ENCODE measurements at regions not wholly inside any gene's neighbourhood (a gene's known extent, or its start where the extent isn't known, plus 50 kb on each side); places are given as distances from the start of the nearest gene placed in this dataset.
"Not testable (repeated sequence)": the region's sequence is repeated elsewhere in the genome, so short reads cannot be mapped to it uniquely, and the experiment has no call there.

DNA sequence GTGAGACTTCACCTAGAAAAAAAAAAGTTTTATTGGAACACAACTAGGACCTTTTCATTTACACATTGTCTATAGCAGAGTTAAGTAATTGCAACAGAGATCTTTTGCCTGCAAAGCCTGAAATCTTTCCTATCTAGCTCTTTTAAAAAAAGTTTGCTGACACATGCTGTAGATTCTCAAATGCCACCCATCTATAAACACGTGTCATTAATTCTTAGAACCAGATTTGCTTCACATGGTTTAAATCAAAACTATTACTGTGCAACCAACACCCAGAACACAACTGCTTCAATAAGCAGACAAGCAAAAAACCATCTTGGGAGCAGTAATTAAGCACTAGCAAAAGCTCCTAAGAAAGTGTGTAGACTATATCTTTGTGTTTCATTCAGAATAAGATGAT, 55.0 kb downstream of the OXSM start:
- DNase-seq: no peak

DNA sequence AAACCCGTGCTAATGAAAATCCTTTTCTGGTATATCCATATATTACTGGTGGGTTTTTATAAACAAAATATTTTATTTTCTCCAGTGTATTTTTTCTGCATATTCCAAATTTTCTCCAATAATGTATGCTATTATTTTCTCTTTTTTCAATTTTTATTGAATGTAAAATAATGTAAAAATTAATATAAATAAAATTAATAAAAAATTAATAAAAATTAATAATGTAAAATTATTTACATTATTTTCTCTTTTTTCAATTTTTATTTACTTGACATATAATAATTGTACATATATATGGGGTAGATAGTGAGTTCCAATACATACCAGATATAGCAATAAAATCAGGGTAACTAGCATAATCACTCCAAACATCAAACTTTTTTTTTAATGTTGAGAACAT, 56.4 kb downstream of the OXSM start:
- DNase-seq: no peak

DNA sequence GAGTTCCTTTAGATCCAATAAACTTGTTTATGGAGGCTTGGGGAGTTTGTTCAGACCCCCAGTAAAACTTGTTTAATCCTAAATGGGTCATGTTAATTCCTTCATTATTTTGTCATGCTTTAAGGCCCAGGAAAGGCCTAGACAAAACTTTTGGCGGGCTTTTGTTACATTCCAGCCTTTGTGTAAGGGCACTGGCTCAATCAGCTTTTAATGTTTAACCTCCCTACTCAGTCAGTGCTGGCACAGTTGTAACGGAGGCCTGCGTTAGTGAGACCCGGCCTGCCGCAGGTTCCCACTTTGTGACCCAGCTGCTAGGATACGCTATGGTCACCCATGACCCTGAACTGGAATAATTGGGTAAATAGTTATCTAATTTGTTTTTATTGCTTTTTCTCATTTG, 59.2 kb downstream of the OXSM start:
- DNase-seq: no peak

DNA sequence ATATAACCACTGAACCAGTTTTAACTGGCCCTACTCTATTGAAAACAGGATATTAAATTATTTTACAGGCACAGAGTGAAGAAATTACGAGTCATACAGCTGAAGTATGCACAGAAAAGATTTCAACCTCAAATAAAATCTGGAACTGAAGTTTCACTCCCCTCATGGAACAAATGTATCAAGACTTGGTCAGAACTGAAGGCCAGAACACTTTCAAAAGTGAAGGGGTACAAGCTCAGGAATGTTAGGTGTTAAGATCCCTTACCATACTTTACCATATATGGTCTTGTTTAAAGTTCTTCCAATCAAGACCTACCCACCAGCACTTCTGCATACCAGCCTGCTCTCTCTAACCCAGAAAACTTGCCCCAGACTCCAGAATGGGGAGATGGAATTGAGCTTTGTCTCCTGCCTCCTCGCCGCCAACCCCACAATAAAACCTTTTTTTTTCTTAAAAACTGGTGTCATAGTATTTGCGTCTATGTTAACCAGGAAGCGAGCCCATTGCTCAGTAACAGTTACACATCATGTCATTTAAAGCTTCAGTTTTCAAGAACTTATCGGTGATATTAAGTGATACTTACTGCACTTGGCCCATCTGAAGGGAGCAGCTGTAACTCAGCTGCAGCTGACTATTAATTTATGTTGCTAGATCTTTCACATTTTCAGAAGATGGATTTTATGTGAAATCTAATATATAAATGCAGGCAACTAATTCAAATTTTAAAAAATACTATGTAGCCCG, 59.9 kb downstream of the OXSM start:
- DNase-seq: no peak

DNA sequence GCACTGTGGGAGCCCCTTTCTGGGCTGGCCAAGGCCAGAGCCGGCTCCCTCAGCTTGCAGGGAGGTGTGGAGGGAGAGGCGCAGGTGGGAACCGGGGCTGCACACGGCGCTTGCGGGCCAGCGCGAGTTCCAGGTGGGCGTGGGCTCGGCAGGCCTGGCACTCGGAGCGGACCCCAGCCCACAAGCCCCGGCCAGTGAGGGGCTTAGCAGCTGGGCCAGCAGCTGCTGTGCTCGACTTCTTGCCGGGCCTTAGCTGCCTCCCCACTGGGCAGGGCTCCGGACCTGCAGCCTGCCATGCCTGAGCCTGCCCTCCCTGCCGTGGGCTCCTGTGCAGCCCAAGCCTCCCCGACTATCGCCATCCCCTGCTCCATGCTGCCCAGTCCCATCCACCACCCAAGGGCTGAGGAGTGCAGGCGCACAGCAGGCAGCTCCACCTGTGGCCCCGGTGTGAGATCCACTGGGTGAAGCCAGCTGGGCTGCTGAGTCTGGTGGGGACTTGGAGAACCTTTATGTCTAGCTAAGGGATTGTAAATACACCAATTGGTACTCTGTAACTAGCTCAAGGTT, 61.9 kb downstream of the OXSM start:
- DNase-seq: not testable (repeated sequence)

DNA sequence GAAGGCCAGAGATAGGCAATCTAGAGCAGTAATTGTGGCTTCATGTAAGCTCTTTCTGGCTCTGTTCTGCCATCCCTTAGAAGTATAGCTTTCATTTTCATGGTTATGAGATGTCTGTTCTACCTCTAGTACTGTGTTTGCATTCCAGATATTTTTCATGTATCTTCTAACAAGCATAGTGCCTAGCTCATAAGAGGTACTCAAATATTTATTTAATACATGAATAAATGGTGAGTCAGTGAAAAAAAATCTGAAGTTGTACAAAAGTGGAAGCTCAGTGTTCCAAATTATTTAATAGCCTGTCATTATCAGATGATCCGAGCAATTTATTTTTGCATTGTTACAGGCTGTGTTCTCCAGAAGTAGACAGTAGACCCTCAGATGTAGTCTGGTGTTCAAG, 64.3 kb downstream of the OXSM start:
- no peak for DNase-seq

DNA sequence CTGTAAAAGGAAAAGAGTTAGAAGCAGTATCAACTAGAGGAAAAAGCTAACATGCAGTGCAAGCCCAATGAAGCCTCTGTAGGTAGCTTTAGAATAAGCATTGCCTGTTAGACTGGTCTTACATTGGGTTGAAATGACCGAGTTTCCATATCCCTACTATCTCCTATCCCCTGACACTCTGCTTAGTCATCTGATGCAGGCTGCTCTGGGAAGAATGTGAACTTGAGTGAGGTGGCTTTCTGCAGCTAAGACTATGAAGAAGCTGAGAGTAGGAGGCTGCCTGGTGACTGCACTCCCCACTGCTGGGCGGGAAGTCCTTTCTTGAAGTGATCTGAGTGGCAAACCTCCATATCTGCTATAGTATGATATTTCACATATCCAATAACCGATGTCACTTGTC, 64.7 kb downstream of the OXSM start:
- no peak for DNase-seq

DNA sequence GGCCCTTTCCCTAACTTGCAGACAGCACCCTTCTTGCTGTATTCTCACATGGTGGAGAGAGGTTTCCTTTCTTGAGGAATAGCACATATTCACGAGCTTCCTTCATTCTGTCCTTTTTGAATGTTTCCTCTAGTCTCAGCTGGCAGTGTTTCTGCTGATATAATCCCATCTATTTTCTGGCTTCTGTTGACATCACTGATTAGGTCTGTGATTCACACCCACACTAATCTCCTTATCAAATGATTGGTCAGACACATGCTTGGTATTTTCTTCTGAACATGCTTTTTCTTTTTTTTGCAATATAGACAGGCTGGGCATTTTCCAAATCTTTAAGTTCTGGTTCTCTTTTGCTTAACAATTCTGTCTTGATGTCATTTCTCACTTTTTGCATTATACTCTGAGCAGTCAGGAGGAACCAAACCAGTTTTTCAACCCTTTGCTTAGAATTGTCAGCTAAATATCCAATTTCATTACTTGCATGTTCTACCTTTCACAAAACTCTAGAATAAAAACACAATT, 65.4 kb downstream of the OXSM start:
- DNase-seq: no peak

DNA sequence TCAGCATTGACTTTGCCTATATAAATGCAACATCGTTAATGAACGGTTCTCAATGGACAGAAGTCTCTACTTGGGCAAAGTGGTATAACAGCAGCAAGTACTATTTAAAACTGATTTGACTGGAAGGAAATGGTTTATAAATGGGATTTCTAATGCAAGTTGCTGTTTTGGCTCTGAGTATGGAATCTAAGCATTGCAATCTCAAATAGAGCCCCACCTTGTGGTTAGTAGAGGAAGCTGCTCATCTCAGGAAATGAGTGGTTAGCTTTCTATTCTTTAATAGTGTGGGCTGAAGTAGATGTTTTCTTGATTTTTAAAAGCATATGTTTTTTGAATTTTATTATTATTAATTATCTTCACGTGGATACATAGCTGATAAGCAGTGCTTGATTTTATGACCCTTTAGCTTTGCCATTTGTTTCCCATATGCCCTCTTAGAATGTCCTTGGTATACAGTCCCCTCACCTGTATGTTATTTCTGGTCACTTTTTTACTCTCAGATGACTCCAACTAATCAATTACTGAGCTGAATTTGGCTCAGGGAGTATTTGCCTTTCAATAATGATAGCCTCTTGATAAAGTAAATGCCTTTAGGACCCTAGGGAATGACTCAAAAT, 67.1 kb downstream of the OXSM start:
- no peak for DNase-seq

DNA sequence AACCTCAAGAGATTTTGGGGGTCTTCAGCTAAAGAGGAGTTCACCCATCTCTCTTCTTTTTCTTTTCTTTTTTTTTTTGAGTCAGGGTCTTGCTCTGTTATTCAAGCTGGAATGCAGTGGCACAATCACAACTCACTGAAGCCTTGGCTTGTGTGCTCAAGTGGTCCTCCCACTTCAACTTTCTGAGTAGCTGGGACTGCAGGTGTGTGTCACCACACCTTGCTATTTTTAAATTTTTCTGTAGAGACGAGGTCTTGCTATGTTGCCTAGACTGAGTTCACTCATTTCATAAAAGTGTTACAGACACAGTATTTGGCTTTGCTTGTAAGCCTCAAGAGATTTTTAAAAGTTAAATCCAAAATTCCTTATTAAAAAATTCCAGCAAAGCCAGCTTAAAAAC, 71.7 kb downstream of the OXSM start:
- DNase-seq: no peak

DNA sequence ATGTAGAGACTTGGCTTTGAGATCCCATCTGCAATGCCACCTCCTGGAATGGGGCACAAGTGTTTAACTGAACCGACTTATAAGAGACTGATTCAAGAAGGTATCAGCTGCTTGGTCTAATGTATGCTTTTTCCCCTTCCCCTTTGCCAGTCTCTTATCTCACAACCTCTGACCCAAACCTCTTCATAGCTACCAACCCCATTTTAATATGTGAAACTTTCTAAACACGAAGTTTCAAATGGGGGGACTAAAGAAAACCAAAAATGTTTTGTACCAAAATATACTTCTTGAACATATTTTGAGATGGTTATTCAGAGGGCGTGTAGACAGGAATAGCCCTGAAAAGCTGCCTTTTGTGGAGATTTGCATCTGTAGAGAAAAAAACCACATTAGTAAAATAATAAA, 73.1 kb downstream of the OXSM start:
- DNase-seq: no peak

DNA sequence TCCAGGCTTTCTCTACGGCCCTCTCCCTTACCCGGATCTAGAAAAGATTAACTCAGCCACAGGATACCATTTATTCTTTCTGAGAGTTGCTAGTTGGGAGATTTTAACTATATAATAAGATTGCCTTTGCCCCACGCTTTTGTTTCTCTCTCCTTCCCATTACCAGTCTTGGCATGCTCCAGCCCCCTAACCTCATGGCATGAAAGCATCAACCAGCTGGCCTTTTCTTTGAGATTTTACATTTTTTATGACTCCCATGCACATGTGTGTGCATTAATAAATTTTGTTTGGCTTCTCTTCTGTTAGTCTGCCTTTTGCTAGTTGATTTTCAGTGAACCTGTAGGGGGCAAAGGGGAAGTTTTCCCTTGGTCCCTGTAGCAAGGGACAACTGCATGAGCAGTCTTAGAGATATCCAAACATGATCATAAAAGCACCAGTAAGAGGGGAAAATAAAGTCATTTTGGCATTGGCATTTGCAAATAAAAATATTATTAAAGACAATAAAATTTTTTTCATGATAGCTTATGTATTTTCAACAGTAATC, 73.6 kb downstream of the OXSM start:
- no peak for DNase-seq

DNA sequence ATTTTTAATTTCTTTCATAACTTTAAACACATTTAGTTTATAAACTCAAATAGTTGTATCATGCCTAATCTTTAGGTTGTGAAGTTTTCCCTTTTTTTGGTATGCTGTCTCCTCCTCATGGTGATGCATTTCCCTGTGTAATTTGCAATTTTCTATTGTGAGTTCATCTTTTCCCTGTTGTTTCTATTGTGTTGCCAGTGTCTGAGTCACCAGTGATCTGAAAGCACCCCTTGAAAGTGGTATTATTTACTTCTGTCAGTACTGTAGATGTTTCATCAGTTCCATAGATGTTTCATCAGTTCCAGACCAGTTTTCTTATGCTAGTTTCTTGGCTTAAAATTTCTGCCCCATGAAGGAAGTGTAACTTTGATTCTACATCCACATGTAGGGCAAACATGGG, 80.6 kb downstream of the OXSM start:
- DNase-seq: no peak

DNA sequence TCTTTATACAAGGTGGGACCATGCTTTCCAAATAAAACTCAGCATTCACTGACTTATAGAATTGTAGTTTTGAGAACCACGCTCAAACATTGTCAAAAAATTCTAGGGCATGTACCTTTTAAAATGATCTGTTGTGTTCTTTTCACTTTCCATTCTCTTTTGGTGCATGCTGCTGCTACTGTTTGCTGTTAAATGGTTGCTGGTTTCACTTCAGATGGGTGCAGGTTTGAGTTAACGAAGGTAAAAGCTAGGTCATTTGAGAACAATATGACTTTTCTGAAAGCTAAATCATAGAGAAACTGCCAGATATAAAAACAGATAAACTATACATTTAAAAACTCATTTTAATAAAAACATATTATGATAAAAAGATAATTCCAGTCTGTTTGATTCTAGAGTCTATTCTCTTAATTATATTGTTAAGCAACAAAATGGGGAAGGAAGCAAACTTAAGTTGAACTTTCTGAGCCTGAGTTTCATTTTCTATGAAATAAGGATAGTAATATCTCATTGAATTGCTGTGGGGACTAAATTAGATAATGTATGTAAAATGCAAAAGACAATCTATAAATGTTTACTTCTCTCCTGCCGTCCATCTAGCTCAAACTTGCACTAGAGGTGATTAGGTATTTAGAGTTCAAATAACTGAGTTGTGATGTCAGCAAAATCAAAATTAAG, 82.4 kb downstream of the OXSM start:
- no peak for DNase-seq

DNA sequence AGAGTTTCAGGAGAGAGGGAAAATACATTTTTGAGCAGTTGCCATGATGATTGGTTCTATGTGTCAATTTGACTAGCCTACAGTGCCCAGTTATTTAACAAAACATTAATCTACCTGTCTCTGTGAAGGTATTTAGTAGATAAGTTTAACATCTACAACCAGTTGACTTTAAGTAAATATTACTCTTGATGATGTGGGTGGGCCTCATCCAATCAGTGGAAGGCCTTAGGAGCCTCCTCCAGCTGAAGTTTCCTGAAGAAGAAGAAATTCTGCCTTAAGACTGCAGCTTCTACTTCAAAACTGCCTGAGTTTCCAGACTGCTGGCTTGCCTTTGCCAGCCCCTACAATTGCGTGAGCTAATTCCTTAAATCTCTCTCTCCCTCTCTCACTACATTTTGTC, 93.6 kb downstream of the OXSM start:
- no peak for DNase-seq

DNA sequence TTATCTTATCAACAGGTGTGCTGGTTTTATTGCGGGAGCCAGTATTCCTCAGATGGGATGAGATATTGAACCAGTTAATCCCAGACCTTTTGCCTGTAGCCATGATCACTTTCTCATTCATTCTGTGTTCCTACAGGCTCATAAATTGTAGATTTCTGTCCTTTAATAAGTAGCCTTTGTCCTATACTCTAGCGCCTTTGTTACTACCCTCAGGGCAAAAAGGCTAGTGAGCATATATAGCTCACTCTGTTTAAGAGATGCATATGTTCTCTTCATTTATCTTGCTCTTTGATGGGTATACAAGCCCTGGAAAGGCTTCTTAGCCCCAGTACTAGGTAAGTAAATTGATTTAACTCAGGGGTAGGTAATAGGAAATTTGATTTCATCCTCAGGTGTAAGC, 95.1 kb downstream of the OXSM start:
- no peak for DNase-seq

DNA sequence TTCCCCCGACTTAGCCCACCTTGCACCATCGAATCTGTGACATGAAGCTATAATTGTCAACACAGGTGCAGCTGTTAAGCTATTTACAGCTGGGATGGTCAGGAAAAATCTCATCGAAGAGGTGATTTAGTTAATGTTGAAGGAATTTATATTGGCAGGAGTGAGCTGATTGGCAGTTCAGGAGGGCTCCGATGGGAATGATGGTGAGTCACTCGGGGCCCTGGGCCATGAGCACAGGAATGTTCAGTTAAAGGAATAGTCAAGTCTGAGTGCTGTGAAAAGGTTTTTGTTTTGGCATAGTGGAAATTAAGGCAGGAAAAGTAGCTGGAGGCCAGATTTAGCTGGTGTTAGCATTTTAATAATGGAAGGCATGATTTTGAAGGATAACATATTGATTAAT, 95.7 kb downstream of the OXSM start:
- no peak for DNase-seq

DNA sequence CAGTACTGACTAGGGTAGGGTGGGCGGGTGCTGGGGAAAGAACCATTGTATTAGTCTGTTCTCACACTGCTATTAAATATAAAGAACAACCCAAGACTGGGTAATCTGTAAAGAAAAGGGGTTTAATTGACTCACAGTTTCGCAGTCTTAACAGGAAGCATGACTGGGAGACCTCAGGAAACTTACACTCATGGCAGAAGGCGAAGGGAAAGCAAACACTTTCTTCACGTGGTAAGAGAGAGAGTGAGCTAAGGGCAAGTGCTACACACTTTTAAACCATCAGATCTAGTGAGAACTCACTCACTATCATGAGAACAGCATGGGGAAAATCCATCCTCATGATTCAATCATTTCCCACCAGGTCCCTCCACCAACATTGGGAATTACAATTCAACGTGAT, 98.0 kb downstream of the OXSM start:
- DNase-seq: no peak

DNA sequence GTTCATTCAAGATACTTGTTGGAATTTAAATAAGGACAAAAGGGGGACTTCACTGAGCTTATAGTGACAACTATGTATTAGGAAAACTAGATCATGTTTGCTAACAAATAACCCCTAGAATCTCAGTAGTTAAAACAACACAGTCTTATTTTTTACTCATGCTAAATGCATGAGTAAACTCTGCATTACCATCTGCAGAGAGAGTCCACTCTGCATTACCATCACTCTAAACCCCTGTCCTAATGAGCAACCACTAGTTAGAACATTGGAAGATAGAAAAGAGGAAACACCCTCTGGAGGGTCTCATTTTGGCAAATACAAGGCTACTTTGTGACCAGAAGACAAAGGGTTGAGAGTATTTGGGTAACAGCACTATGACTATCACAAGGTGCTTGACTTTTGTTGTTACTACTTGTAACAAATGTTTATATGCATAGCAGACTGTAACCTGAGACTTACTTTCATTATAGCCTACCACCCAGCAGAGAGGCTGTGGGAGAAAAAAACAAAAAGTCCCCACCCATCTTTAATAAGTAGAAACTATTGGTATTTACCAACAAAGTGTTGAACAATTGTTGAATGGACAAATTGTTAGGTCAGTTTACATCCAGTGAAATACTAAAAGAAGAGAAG, 99.1 kb downstream of the OXSM start:
- DNase-seq: no peak

DNA sequence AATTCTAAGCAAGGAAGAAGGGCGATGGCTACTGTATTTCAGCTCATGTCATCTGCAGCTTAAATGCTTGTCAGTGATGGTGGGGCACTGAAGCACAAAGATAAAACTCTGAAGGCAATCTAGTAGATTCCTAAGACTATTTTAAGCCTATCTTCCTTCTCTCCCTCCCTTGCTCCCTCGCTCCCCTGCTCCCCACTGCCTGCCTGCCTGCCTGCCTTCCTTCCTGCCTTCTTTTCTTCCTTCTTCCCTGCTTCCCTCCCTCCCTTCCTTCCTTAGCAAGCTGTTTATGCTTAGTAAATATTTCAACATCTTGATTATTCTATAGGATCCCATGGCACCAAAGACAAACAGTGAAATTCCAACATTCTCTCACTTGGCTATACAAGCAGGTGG, 99.6 kb downstream of the OXSM start:
- no peak for DNase-seq

DNA sequence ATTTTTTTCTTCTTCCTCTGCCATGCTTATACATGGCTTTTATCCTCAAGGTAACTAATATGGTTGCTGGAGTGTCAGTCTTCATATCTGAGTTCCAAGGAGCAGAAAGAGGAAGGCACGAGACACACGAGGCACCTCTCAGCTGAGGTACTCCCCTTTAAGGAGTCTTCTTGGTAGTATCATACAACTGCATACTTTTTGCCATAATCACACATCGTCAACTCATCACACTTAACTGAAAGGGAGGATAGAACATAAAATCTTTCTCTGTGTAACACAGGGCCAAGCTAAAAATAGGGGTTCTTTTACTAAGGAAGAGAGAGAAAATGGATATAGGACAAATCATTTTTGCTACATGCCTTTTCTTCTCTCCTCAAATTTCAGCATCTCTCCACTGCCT, 104.2 kb downstream of the OXSM start:
- DNase-seq: no peak

DNA sequence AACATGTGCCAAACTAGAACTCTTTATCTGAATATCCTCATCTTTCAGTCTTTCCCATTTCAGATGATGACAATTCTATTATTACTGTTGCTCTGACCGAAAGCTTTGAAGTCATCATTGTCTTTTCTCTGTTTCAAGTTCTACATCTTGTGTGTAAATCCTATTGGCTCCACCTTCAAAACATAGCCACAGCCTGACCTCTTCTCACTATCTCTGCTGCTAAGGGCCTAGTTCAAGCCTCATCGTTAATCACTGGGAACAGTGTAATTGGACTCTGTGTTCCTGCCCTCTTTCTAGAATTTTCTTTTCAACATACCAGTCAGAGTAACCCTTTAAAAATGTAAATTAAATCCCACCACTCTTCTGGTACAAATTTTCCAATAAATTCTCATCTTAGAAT, 105.1 kb downstream of the OXSM start:
- DNase-seq: no peak

DNA sequence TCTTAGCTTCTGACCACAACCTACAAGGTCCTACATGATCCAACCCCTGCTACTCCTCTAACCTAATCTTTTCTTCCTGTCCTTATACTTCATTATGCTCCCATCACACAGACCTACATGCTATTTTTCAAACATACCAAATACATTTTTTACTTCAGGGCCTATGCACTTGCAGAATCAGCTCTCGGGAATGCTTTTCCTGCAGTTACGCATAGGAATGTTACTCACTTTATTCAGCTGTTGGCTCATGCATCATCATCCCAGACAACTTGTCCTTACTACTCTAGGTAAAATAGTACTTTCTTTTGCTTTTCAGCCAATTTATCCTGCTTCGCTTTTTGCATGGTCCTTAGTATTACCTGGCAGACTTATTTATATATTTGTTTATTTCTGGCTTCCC, 105.6 kb downstream of the OXSM start:
- DNase-seq: no peak

Measured in activated CD4-positive, CD25-positive, alpha-beta regulatory T cell treated with anti-CD3 and anti-CD28 coated beads, Interleukin-2, amount 50 U/mL, for 72 hours (primary cell).